Glutamatergic neuron (in vitro differentiated cells): ENCODE measurements at regions not wholly inside any gene's neighbourhood (a gene's known extent, or its start where the extent isn't known, plus 50 kb on each side); places are given as distances from the start of the nearest gene placed in this dataset.

Experiments
- DNase-seq: peaks from one replicate; pipeline ENCODE4 v3.0.0; 2022
- H3K27ac Mint-ChIP-seq: one replicate; pipeline ENCODE4 v1.8.0; 2020; ENCODE audit warnings: mild to moderate bottlenecking, mixed read lengths, inconsistent platforms; ENCODE audit not compliant: unreplicated experiment
- H3K27me3 Mint-ChIP-seq: one replicate; pipeline ENCODE4 v1.8.0; 2020; ENCODE audit warnings: mild to moderate bottlenecking, moderate library complexity, mixed read lengths, inconsistent platforms; ENCODE audit not compliant: unreplicated experiment
- H3K36me3 Mint-ChIP-seq: one replicate; pipeline ENCODE4 v1.8.0; 2020; ENCODE audit warnings: mild to moderate bottlenecking, mixed read lengths, inconsistent platforms; ENCODE audit not compliant: unreplicated experiment
- H3K4me1 Mint-ChIP-seq: one replicate; pipeline ENCODE4 v1.8.0; 2020; ENCODE audit warnings: mild to moderate bottlenecking, low read depth, mixed read lengths, inconsistent platforms; ENCODE audit not compliant: unreplicated experiment
- H3K4me3 Mint-ChIP-seq: one replicate; pipeline ENCODE4 v1.8.0; 2020; ENCODE audit warnings: mild to moderate bottlenecking, mixed read lengths, inconsistent platforms; ENCODE audit not compliant: unreplicated experiment
- H3K9me3 Mint-ChIP-seq: one replicate; pipeline ENCODE4 v1.8.0; 2020; ENCODE audit warnings: mild to moderate bottlenecking, moderate library complexity, mixed read lengths, inconsistent platforms; ENCODE audit not compliant: unreplicated experiment
- CTCF ChIP-seq: fragments of 200-600 bp; sonication (generic); IDR thresholded peaks from one replicate; pipeline ENCODE4 v1.5.0; 2021; ENCODE audit not compliant: partially characterized antibody, unreplicated experiment

- H3K4me1 Mint-ChIP-seq: no peaks in the 10 kb centered on the region
- no peak overlapping the region for H3K4me3 Mint-ChIP-seq
- no peak overlapping the region for H3K27ac Mint-ChIP-seq
- TF ChIP-seq CTCF: no peak
- peaks cover 2% of the 10 kb centered on the region for H3K9me3 Mint-ChIP-seq
- no peaks in the 10 kb centered on the region for H3K36me3 Mint-ChIP-seq
- no peaks in the 10 kb centered on the region for H3K27me3 Mint-ChIP-seq
- DNase-seq: no peak
These were observed 105.8 kb upstream of the ATXN7L3B start for GRCh38 chr12:74431801-74432200.

- Mint-ChIP-seq H3K4me1 (peaks cover 8% of the 10 kb centered on the region), H3K27me3 (no peaks in the 10 kb centered on the region), H3K4me3 (no peak overlapping the region), H3K27ac (no peak overlapping the region), H3K9me3 (no peaks in the 10 kb centered on the region), H3K36me3 (no peaks in the 10 kb centered on the region)
- no peak for DNase-seq
- TF ChIP-seq CTCF: no peak
These were observed 97.2 kb upstream of the ATXN7L3B start for GRCh38 chr12:74440469-74440868.

GRCh38 chr12:74441872-74442271, 95.8 kb upstream of the ATXN7L3B start:
- no peak for DNase-seq
- Mint-ChIP-seq H3K36me3 (no peaks in the 10 kb centered on the region), H3K27ac (no peak overlapping the region), H3K4me1 (peaks cover 8% of the 10 kb centered on the region), H3K4me3 (no peak overlapping the region), H3K27me3 (no peaks in the 10 kb centered on the region), H3K9me3 (no peaks in the 10 kb centered on the region)
- TF ChIP-seq CTCF: no peak

GRCh38 chr12:74446466-74446865, 91.2 kb upstream of the ATXN7L3B start:
- no peak overlapping the region for H3K4me3 Mint-ChIP-seq
- no peaks in the 10 kb centered on the region for H3K36me3 Mint-ChIP-seq
- H3K9me3 Mint-ChIP-seq: no peaks in the 10 kb centered on the region
- no peaks in the 10 kb centered on the region for H3K27me3 Mint-ChIP-seq
- DNase-seq: no peak
- H3K4me1 Mint-ChIP-seq: peaks cover 8% of the 10 kb centered on the region
- H3K27ac Mint-ChIP-seq: no peak overlapping the region
- no peak for TF ChIP-seq CTCF

- no peak overlapping the region for H3K4me3 Mint-ChIP-seq
- TF ChIP-seq CTCF: no peak
- H3K4me1 Mint-ChIP-seq: no peaks in the 10 kb centered on the region
- no peaks in the 10 kb centered on the region for H3K36me3 Mint-ChIP-seq
- no peaks in the 10 kb centered on the region for H3K9me3 Mint-ChIP-seq
- DNase-seq: no peak
- no peak overlapping the region for H3K27ac Mint-ChIP-seq
- H3K27me3 Mint-ChIP-seq: no peaks in the 10 kb centered on the region
These were observed 87.8 kb upstream of the ATXN7L3B start for GRCh38 chr12:74449872-74450271.
